H1 (cell line): ENCODE measurements at regions not wholly inside any gene's neighbourhood (a gene's known extent, or its start where the extent isn't known, plus 50 kb on each side); places are given as distances from the start of the nearest gene placed in this dataset.

Experiments used
- BACH1 ChIP-seq: IDR thresholded peaks from 2 replicates; pipeline ENCODE4 v1.6.1; 2012; ENCODE audit warnings: low read length, improper control_type of control experiment
- CBX8 ChIP-seq: fragments of 300-800, 300-1000 bp; sonication (generic); IDR thresholded peaks from 2 replicates; pipeline ENCODE4 v1.7.1; 2016; ENCODE audit warnings: low read depth, low read length, borderline replicate concordance
- CEBPB ChIP-seq: IDR thresholded peaks from 2 replicates; pipeline ENCODE4 v1.6.1; 2012; ENCODE audit warnings: low read depth, low read length
- CTBP2 ChIP-seq: IDR thresholded peaks from 2 replicates; pipeline ENCODE4 v1.7.0; 2011; ENCODE audit warnings: borderline replicate concordance, mild to moderate bottlenecking, moderate library complexity, mixed read lengths, low read length; ENCODE audit not compliant: insufficient read depth, insufficient read length
- EZH2 ChIP-seq: fragments of 200-600 bp; sonication (generic); IDR thresholded peaks from 2 replicates; pipeline ENCODE4 v1.7.1; 2012; ENCODE audit warnings: low read depth, mild to moderate bottlenecking, moderate library complexity, low read length, inconsistent platforms; ENCODE audit not compliant: severe bottlenecking
- FOSL1 ChIP-seq: IDR thresholded peaks from 2 replicates; pipeline ENCODE4 v1.6.1; 2011; ENCODE audit warnings: mild to moderate bottlenecking, low read depth, low read length, moderate library complexity; ENCODE audit not compliant: insufficient read depth
- RFX5 ChIP-seq: IDR thresholded peaks from 2 replicates; pipeline ENCODE4 v1.6.1; 2011; ENCODE audit warnings: low read depth, low read length, improper control_type of control experiment, borderline replicate concordance
- SP2 ChIP-seq: IDR thresholded peaks from 2 replicates; pipeline ENCODE4 v1.6.1; 2012; ENCODE audit warnings: mild to moderate bottlenecking, low read length, inconsistent platforms
- SP4 ChIP-seq: IDR thresholded peaks from 2 replicates; pipeline ENCODE4 v1.6.1; 2012; ENCODE audit warnings: low read length, inconsistent platforms
- SUZ12 ChIP-seq: fragments of 200-600 bp; sonication (generic); IDR thresholded peaks from 2 replicates; pipeline ENCODE4 v1.6.1; 2012; ENCODE audit warnings: mild to moderate bottlenecking, inconsistent platforms, low read length, moderate library complexity, mixed read lengths
- TAF7 ChIP-seq: optimal IDR thresholded peaks from 2 replicates; pipeline ENCODE3; 2011; ENCODE audit warnings: low read depth, mild to moderate bottlenecking, inconsistent platforms, low read length, moderate library complexity, borderline replicate concordance
- ZNF274 ChIP-seq: IDR thresholded peaks from 2 replicates; pipeline ENCODE4 v1.7.0; 2012; ENCODE audit warnings: low read length, borderline replicate concordance; ENCODE audit errors: extremely low read depth
- TF ChIP-seq, protein P1 (sequence below): IDR thresholded peaks from 2 replicates; pipeline ENCODE4 v1.6.1; 2012; ENCODE audit warnings: inconsistent platforms

GRCh38 chr2:43035922-43036321 lies 190.5 kb downstream of the ZFP36L2 start (continued):
- TF ChIP-seq SP4 (no peak), CTBP2 (no peak), SP2 (no peak), EZH2 (no peak), SUZ12 (no peak), TAF7 (no peak), RFX5 (no peak), ZNF274 (no peak), CBX8 (no peak), FOSL1 (no peak), BACH1 (no peak), CEBPB (no peak)
- TF ChIP-seq, protein P1, sequence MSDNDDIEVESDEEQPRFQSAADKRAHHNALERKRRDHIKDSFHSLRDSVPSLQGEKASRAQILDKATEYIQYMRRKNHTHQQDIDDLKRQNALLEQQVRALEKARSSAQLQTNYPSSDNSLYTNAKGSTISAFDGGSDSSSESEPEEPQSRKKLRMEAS, result no peak
